HCT116 (cell line): ENCODE measurements at regions not wholly inside any gene's neighbourhood (a gene's known extent, or its start where the extent isn't known, plus 50 kb on each side); places are given as distances from the start of the nearest gene placed in this dataset.

Source experiments
- CEBPB ChIP-seq: IDR thresholded peaks from 2 replicates; pipeline ENCODE4 v1.6.1; 2012; ENCODE audit warnings: low read depth
- EZH2 ChIP-seq: fragments of 200-600 bp; sonication (generic); IDR thresholded peaks from 2 replicates; pipeline ENCODE4 v1.6.1; 2017; ENCODE audit warnings: antibody characterized with exemption, mixed run types
- EZH2phosphoT487 ChIP-seq: fragments of 200-600 bp; IDR thresholded peaks from 2 replicates; pipeline ENCODE4 v1.6.1; 2018; ENCODE audit warnings: antibody characterized with exemption, borderline replicate concordance
- POLR2A ChIP-seq: IDR thresholded peaks from 2 replicates; pipeline ENCODE4 v1.7.0; 2011; ENCODE audit warnings: borderline replicate concordance; ENCODE audit not compliant: insufficient read depth, insufficient read length; ENCODE audit errors: extremely low read depth
- SIN3A ChIP-seq: IDR thresholded peaks from 2 replicates; pipeline ENCODE4 v1.6.1; 2012; ENCODE audit warnings: low read depth
- TCF7L2 ChIP-seq: IDR thresholded peaks from 2 replicates; pipeline ENCODE4 v1.7.0; 2011; ENCODE audit warnings: borderline replicate concordance, inconsistent platforms; ENCODE audit not compliant: insufficient read depth, insufficient read length; ENCODE audit errors: extremely low read depth
- TF ChIP-seq, protein P1 (sequence below), 3 experiments: fragments of 200-600 bp in 1 of 3; sonication (generic) in 1 of 3; IDR thresholded peaks in 2 of 3; conservative IDR thresholded peaks in 1 of 3; 2 replicates each; pipeline ENCODE4 v1.5.1; 2012 to 2017; ENCODE audit warnings: low read depth in 2 of 3, low read length in 2 of 3, antibody characterized with exemption in 1 of 3, borderline replicate concordance in 1 of 3, control low read depth in 1 of 3, mild to moderate bottlenecking in 1 of 3, mixed read lengths in 1 of 3, mixed run types in 1 of 3, moderate library complexity in 1 of 3; ENCODE audit not compliant: insufficient read depth in 1 of 3
- TF ChIP-seq, protein P2 (sequence below): IDR thresholded peaks from 2 replicates; pipeline ENCODE4 v1.6.1; 2012; ENCODE audit warnings: low read depth

DNA sequence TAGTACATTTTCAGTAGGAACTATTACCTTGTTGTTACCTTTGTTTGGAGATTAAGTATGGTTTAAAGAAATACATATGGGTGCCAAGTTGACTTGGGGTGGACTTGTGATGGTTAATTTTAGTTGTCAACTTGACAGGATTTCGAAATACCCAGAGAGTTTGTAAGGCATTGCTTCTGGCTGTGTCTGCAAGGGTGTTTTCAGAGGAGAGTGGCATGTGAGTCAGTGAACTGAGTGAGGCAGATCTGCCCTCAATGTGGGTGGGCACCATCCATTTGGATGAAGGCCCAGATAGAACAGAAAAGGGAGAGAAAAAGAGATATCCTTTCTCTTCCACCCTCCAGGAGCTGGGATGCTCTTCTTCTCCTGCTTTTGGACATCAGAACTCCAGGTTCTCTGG, 315.5 kb downstream of the GPATCH2 start:
- TF ChIP-seq, protein P1, sequence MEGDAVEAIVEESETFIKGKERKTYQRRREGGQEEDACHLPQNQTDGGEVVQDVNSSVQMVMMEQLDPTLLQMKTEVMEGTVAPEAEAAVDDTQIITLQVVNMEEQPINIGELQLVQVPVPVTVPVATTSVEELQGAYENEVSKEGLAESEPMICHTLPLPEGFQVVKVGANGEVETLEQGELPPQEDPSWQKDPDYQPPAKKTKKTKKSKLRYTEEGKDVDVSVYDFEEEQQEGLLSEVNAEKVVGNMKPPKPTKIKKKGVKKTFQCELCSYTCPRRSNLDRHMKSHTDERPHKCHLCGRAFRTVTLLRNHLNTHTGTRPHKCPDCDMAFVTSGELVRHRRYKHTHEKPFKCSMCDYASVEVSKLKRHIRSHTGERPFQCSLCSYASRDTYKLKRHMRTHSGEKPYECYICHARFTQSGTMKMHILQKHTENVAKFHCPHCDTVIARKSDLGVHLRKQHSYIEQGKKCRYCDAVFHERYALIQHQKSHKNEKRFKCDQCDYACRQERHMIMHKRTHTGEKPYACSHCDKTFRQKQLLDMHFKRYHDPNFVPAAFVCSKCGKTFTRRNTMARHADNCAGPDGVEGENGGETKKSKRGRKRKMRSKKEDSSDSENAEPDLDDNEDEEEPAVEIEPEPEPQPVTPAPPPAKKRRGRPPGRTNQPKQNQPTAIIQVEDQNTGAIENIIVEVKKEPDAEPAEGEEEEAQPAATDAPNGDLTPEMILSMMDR (IDR thresholded peaks at IDR 0.05 in 2 of 3, conservative IDR thresholded peaks at IDR 0.05 in 1 of 3; ENCODE audit: borderline replicate concordance in 1 of 3, insufficient read depth in 1 of 3, low read depth in 2 of 3, low read length in 2 of 3) = no peak
- TF ChIP-seq EZH2phosphoT487 (no peak), POLR2A (no peak), SIN3A (no peak), EZH2 (no peak), TCF7L2 (no peak), CEBPB (no peak)
- TF ChIP-seq, protein P2, sequence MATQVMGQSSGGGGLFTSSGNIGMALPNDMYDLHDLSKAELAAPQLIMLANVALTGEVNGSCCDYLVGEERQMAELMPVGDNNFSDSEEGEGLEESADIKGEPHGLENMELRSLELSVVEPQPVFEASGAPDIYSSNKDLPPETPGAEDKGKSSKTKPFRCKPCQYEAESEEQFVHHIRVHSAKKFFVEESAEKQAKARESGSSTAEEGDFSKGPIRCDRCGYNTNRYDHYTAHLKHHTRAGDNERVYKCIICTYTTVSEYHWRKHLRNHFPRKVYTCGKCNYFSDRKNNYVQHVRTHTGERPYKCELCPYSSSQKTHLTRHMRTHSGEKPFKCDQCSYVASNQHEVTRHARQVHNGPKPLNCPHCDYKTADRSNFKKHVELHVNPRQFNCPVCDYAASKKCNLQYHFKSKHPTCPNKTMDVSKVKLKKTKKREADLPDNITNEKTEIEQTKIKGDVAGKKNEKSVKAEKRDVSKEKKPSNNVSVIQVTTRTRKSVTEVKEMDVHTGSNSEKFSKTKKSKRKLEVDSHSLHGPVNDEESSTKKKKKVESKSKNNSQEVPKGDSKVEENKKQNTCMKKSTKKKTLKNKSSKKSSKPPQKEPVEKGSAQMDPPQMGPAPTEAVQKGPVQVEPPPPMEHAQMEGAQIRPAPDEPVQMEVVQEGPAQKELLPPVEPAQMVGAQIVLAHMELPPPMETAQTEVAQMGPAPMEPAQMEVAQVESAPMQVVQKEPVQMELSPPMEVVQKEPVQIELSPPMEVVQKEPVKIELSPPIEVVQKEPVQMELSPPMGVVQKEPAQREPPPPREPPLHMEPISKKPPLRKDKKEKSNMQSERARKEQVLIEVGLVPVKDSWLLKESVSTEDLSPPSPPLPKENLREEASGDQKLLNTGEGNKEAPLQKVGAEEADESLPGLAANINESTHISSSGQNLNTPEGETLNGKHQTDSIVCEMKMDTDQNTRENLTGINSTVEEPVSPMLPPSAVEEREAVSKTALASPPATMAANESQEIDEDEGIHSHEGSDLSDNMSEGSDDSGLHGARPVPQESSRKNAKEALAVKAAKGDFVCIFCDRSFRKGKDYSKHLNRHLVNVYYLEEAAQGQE = no peak
